Hepatic stellate cell (primary cell): ENCODE measurements at regions not wholly inside any gene's neighbourhood (a gene's known extent, or its start where the extent isn't known, plus 50 kb on each side); places are given as distances from the start of the nearest gene placed in this dataset.
"Not testable (repeated sequence)": the region's sequence is repeated elsewhere in the genome, so short reads cannot be mapped to it uniquely, and the experiment has no call there.

Experiments used
- DNase-seq: peaks from one replicate; pipeline ENCODE4 v3.0.0; 2011; ENCODE audit warnings: low spot score

GRCh38 chr5:1731091-1731639 is 68.5 kb downstream of the MRPL36 start:
- no peak for DNase-seq

GRCh38 chr5:1730487-1730847 is 69.2 kb downstream of the MRPL36 start:
- DNase-seq: no peak

DNA sequence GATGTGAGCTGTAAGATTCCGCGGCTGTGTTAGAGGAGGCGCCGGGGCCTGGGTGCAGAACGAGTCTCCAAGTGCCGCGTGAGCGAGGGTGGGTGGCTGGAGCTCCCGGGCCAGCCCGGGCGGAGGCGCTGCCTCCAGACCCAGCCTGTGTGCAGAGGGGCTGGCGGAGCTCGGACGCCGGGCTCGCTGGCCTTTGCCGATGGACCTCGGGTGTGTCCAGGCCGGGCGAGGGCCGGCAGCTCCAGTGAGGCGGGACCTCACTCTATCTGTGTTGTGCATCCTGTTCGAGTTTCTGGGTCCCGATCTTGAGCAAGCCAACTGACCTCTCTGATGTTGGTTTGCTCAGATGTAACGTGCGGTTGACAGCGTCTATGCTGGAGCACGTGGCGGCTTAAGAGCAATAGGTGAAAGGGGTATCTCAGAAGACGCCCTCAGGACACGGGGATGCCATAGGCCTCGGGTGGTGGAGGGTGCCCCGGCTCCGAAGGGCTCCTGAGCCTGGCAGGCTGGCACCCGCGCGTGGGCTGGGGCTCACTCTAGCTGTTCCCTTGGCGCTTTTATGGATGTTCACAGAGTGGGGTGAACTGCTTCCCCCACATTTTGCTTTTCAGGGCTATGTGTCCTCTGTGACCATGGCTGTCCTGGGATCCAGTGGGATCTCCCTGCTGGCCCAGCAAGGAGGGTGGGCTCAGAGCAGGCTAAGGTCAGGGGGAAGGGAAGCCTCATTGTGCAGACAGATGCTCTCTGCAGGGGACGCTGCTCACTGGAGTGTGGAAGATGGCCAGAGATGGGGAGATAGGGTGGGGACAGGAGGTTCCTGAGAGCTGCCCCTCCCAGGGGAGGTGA is 69.8 kb downstream of the MRPL36 start:
- DNase-seq: no peak

GRCh38 chr5:1728846-1729245 is 70.8 kb downstream of the MRPL36 start:
- DNase-seq: no peak

GRCh38 chr5:1727571-1727970 is 72.1 kb downstream of the MRPL36 start:
- no peak for DNase-seq

DNA sequence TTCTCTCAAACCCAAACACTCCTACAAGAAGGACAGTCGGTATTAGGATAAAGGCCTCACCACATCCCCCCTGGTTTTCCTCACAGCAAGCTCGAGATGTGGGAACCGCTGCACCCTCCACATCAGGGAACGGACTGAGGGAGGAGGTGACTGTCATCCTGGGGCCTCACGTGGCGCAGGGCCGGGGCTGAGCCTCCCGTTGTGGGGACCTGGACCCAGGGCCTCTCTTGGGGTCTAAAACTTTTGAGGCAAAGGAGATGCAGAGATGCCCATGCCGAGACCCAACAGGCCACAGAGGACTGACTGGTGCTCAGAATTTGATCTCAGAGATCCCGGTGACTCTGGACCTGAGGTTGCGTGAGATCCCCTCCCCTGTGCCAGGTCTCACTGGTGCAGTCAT is 72.7 kb downstream of the MRPL36 start:
- no peak for DNase-seq

DNA sequence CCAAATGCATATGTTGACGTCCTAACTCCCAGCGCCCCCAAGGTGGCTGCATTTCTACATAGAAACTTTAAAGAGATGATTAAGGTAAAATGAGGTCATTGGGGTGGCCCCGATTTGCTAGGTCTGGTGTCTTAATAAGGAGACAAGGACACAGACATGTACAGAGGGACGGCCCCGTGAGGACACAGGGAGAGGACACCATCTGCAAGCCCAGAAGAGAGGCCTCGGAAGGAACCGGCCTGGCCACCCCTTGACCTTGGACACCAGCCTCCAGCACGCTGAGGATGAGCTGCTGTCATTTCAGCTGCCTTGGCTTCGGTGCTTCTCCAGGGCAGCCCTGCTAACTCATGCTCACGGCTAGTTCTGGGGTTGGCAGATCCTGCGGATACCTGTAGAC is 73.2 kb downstream of the MRPL36 start:
- no peak for DNase-seq

DNA sequence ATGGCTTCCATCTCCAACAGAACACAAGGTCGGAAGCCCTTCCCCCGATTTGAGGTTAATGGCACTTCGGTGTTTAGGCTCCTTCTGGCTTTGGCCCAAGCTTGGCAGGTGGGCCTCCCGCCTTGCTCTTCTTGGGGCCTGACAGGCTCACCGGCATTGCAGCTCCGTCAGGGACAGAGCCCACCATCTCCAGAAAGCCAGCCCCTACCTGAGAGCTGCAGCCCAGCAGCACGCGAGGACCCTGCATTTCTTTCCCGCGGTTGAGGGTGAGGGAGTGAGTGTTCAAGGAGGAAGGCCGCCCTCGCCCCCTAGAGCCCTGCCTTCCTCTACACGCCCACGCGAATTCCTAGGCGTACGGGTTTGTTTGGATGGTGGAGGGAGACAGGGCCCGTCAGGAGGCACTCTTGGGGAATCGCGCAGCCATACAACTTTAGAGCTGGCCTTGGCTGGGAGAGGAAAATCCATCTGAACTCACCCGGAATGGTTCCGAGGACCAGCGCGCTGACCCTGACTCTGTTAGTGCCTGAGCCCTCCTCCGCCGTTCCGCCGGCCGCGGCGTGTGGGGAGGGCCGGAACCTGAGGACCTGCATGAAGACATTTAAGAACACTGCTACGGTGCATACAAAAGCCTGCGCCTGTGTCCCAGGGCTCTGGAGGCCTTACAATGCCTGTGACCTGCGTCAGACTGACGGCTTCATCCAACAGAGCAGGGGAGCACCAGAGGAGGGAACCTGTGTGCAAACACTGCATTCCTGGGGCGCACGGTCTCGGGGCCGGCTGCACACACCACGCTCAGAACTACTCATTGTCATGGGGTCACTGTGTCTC is 73.8 kb downstream of the MRPL36 start:
- no peak for DNase-seq

DNA sequence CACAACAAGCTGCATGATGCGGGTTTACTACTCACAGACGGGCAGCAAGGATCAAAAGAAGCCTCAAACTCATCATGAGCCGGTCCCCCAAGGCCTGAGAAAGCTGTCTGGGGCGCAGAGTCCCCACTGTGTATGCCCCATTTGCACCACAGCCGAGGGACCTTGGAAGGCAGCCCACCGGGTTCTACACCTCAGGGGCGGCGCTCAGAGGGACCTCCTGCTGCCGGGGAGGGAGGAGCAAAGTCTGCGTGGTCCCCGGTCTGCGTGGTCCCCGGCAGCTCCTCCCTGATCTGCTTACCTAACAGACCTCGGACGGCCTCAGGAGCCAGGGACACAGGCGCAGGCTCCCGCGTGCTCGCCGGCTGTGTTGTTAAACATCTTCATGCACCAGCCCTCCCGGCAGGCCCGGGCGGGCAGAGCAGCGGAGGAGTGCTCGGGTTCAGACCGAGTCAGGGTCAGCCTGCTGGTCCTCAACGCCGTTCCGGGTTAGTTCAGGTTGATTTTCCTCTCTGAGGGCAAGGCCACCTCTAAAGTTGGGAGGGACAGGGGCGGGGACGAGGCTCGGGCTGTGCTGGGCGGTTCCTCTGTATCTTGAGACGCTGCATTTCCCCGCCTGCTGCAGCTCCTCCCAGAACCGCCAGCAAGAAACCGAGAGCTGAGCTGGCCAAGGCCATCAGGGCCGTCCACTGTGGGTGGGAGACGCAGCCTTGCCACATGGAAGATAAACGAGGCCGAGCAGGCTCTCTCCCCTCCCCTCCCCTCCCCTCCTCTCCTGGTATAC is 74.6 kb downstream of the MRPL36 start:
- DNase-seq: peak; percentile 54

DNA sequence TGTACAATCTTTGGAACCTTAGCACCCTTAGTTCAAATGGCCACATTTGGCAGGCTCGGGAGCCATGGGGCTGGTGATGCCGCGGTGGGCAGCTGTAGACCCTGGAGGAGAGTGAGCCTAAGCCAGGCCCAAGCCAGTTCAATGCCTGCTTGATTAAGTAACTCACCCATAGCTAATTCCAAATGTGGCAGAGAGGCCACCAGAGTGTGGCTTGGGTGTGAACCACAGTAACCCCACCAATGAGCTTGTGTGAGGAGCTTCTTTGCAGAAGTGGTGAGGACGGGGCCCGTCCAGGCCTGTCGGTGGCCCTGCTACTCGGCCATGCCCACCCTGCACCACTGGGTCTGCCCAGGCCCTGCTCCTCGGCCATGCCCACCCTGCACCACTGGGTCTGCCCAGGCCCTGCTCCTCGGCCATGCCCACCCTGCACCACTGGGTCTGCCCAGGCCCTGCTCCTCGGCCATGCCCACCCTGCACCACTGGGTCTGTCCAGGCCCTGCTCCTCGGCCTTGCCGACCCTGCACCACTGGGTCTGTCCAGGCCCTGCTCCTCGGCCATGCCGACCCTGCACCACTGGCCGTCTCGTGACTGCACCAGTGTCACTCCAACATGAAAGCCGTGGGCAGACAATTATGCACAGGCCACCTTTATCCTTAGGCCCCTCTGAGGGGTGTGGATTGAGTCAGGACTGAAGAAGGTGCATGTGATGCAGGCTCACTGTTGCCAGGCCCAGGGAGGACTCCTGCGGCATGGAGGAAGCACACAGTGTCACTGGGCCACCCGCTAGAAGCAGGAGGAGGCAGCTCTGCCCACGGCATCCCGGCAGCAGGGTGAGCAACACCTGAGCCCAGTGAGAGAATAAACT is 75.4 kb downstream of the MRPL36 start:
- no peak for DNase-seq

GRCh38 chr5:1723476-1723875 is 76.2 kb downstream of the MRPL36 start:
- no peak for DNase-seq

DNA sequence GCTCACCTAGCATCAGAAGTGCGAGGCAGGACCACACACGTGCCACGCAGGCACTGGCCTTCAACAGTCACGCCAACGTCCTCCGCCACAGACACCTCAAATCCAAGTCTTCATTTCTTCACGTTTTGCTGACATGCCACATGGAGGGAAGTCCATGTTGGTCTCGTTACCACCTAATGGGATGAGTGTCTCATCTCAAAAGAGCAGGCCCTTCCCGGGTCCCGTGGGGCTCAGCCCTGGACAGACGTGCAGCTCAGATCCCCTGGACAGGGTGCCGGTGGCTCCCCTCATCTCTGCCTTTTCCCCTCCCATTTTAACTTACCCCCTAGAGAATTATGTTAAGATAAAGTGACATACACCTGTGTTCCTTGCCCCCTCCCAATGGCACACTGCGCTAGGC is 76.8 kb downstream of the MRPL36 start:
- DNase-seq: no peak

GRCh38 chr5:1720396-1721110 is 79.1 kb downstream of the MRPL36 start:
- DNase-seq: no peak

DNA sequence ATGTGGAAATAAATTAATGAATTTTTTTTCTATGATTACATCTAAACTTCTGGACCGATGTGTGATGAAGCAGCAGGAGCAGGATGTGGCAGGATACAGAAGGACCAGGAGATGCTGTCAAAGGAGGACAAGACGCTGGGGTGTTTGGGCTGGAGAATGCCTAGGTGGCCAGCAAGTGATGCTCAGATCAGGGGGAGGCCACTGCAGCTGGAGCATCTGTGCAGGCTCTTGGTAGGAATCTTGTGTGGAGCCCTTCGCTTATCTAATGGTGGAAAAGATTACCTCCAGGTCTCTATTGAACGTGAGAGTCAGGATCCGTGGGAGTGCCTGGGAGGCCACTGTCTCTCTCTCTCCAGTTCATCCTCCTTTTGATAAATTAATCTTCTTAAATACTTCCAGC is 79.8 kb downstream of the MRPL36 start:
- DNase-seq: no peak

DNA sequence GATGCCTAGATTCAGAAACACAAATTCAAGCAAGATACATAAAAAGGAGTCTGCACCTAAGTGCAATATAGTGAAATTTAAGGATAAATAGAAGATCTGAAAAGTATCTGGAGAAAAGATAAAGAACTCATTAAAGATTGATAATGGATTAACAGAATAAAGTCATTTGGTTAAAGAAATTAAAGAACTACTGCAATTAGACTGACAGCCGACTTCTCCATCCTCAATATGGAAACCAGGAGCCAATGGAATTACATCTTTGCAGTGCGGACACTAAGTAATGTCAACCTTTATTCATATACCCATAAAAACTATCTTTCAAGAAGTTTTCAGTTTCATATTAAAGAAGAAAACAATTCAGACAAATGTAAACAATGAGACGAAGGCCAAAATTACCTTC is 81.0 kb downstream of the MRPL36 start:
- DNase-seq: no peak

- not testable (repeated sequence) for DNase-seq
Observed at GRCh38 chr5:1710091-1710490, 89.5 kb downstream of the MRPL36 start.

DNA sequence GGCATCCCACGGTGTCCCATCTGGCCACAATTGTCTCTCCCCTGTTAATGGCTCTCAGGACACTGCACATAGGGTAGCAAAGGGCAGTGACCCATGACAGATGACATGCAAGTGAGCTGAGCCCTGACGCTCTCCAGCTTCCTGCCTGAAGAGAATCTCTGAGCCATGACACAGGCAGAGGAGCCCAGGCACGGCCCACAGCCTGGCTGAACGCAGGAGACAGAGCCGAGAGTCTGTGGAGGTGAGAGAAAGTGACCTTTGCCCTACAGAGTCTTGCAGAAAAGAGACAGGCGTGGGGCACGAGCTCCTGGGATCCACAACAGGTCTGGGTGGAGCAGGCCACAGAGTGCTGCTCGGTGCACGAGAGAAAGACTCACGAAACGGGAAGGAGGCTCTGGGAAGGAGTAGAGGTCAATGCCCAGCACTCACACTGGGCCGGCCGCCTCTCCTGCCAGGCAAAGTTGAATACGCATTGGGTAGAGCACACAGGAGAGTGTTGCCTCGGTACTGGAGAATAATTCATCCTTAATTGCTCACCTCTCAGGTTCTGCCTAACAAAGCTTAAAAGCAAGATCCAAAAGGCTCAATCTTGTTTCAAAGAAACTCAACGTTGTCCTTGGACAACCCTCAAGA is 90.3 kb downstream of the MRPL36 start:
- DNase-seq: no peak

GRCh38 chr5:1708592-1709141 is 91.0 kb downstream of the MRPL36 start:
- no peak for DNase-seq

- DNase-seq: no peak
Observed at GRCh38 chr5:1707467-1707866, 92.2 kb downstream of the MRPL36 start.

DNA sequence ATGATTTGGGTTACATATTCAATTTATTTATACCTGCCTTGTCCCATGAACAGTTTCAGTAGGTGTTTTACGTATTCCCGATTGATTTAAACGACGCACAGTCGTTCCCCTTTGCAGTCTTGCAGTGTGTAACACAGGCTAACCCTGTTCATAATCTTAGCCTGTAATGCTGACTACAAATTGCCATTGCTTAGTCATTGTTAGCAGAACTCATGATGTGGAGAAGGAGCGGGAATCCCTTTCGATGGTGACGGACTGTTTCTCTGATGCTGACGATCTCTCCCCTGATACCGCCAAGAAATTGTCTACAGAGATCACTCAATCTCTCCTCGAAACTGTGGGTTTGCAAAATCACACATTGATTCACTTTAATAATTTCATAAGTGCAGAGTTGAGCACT is 93.2 kb downstream of the MRPL36 start:
- DNase-seq: no peak
